Spleen (tissue), 7 donors: ENCODE measurements at regions not wholly inside any gene's neighbourhood (a gene's known extent, or its start where the extent isn't known, plus 50 kb on each side); places are given as distances from the start of the nearest gene placed in this dataset.

ENCODE experiments used
- CTCF ChIP-seq, 11 experiments: fragments of 200-600 bp in 7 of 11; fragments of 450-650 bp in 4 of 11; sonication (generic) in 4 of 11; IDR thresholded peaks in 8 of 11; conservative IDR thresholded peaks in 3 of 11; 1 replicate in 7 of 11; 2 replicates in 4 of 11; pipeline versions ENCODE4 v1.4.0 to v1.8.0; 2016 to 2021; ENCODE audit warnings: antibody characterized with exemption in 11 of 11, inconsistent platforms in 4 of 11, mild to moderate bottlenecking in 1 of 11
- POLR2A ChIP-seq, 3 donors: fragments of 450-650 bp; IDR thresholded peaks; one replicate each; pipeline ENCODE4 v1.5.1; 2017; ENCODE audit warnings: antibody characterized with exemption in 3 of 3, mild to moderate bottlenecking in 1 of 3
- POLR2AphosphoS5 ChIP-seq, 3 donors: sonication (generic); formaldehyde crosslinking; IDR thresholded peaks; one replicate each; pipeline ENCODE4 v1.5.1; 2017; ENCODE audit warnings: antibody characterized with exemption in 3 of 3
- donor health status: DM: no; HTN: no; CAD: no; lungs with moderate emphysema.
- donor health status: DM: no; HTN: no; CAD: no.
- donor health status: DM: no; HTN: no; CAD: no.

GRCh38 chr9:74107692-74108091 lies 389.4 kb upstream of the RORB start:
- TF ChIP-seq CTCF (IDR thresholded peaks at IDR 0.05 in 8 of 11, conservative IDR thresholded peaks at IDR 0.05 in 3 of 11) (no peak), POLR2A (IDR thresholded peaks at IDR 0.05) (no peak), POLR2AphosphoS5 (IDR thresholded peaks at IDR 0.05) (no peak)
